GM12878 (cell line): ENCODE measurements at regions not wholly inside any gene's neighbourhood (a gene's known extent, or its start where the extent isn't known, plus 50 kb on each side); places are given as distances from the start of the nearest gene placed in this dataset.

Experiments
- ATAC-seq: fragments of 200-7000 bp; cut with Tn5 transposase; 3 replicates; pipeline ENCODE4 v1.9.1; 2020; ENCODE audit warnings: mild to moderate bottlenecking, moderate library complexity
- BruUV-seq: library from RNA; stranded (reverse); fragments of 400-500 nt; replicated peaks from 2 replicates; lab custom pipeline; 2021; lab: Mats Ljungman, UMichigan
- CTCF ChIA-PET: fragments of 300-600 bp; sonication (Branson Sonifier 250); formaldehyde crosslinking; extraction: SDS; loops from one replicate; lab custom pipeline; 2021; ENCODE audit warnings: inconsistent platforms; lab: Yijun Ruan, JAX
- POLR2A ChIA-PET: fragments of 350-600 bp; formaldehyde crosslinking; extraction: SDS; loops from one replicate; lab custom pipeline; 2021; ENCODE audit warnings: inconsistent platforms; lab: Charles Lee
- RAD21 ChIA-PET: fragments of 300-600 bp; sonication (Branson Sonifier 250); formaldehyde crosslinking; loops from one replicate; lab custom pipeline; 2023; ENCODE audit warnings: antibody characterized with exemption; ENCODE audit not compliant: unreplicated experiment; lab: Charles Lee
- SMC1A ChIA-PET: fragments of 300-600 bp; sonication (Branson Sonifier 250); formaldehyde crosslinking; loops from one replicate; lab custom pipeline; 2023; ENCODE audit not compliant: unreplicated experiment, uncharacterized antibody; lab: Charles Lee
- DNase-seq: peaks from one replicate; pipeline ENCODE4 v3.0.0-alpha.2; 2011; ENCODE audit warnings: low read depth, low spot score
- FAIRE-seq: peaks from 3 replicates; lab custom pipeline; 2011; peaks lifted over from hg19 to GRCh38; lab: Jason Lieb, UNC
- H2AFZ ChIP-seq: 2 replicates; pipeline ENCODE4 v1.6.0; 2011; ENCODE audit warnings: low read depth, low read length, control low read depth; ENCODE audit not compliant: control insufficient read depth
- H3K27ac ChIP-seq: 2 replicates; pipeline ENCODE4 v1.5.1; 2011; ENCODE audit warnings: control low read depth; ENCODE audit not compliant: control insufficient read depth, insufficient read depth
- H3K27me3 ChIP-seq, 2 experiments: replicated peaks in 1 of 2; 2 replicates each; pipeline versions ENCODE4 v1.6.0 to v1.6.1; 2011; ENCODE audit warnings: low read length in 1 of 2; ENCODE audit not compliant: control insufficient read depth in 2 of 2, insufficient read depth in 2 of 2
- H3K36me3 ChIP-seq, 2 experiments: 2 replicates each; pipeline ENCODE4 v1.5.1; 2011; ENCODE audit warnings: low read length in 1 of 2; ENCODE audit not compliant: control insufficient read depth in 2 of 2, insufficient read depth in 2 of 2
- H3K4me1 ChIP-seq: 2 replicates; pipeline ENCODE4 v1.6.1; 2011; ENCODE audit warnings: mild to moderate bottlenecking, low read length, moderate library complexity, mixed read lengths; ENCODE audit not compliant: control insufficient read depth, insufficient read depth
- H3K4me2 ChIP-seq: 2 replicates; pipeline ENCODE4 v1.6.0; 2011; ENCODE audit warnings: control low read depth; ENCODE audit not compliant: control insufficient read depth, insufficient read depth
- H3K4me3 ChIP-seq: fragments of 200-600 bp; sonication (generic); 2 replicates; pipeline ENCODE4 v1.5.1; 2016
- H3K79me2 ChIP-seq: 2 replicates; pipeline ENCODE4 v1.6.0; 2011; ENCODE audit warnings: low read length; ENCODE audit not compliant: control insufficient read depth, insufficient read depth
- H3K9ac ChIP-seq: 2 replicates; pipeline ENCODE4 v1.8.0; 2011; ENCODE audit warnings: low read length, control low read depth, mixed read lengths; ENCODE audit not compliant: control insufficient read depth, insufficient read depth
- H3K9me3 ChIP-seq: replicated peaks from 3 replicates; pipeline ENCODE4 v1.5.1; 2011; ENCODE audit warnings: mild to moderate bottlenecking, low read length; ENCODE audit not compliant: control insufficient read depth, insufficient read depth
- H4K20me1 ChIP-seq: 2 replicates; pipeline ENCODE4 v1.6.0; 2011; ENCODE audit not compliant: control insufficient read depth, insufficient read depth
- EED ChIP-seq: sonication (generic); IDR thresholded peaks from 2 replicates; pipeline ENCODE4 v1.6.1; 2016; ENCODE audit warnings: antibody characterized with exemption, low read depth
- RBBP5 ChIP-seq: fragments of 200-600 bp; sonication (generic); conservative IDR thresholded peaks from 2 replicates; pipeline ENCODE4 v1.6.1; 2016
- ZNF592 ChIP-seq: fragments of 450-650 bp; IDR thresholded peaks from 2 replicates; pipeline ENCODE4 v1.6.1; 2017; ENCODE audit warnings: mild to moderate bottlenecking, moderate library complexity
- in situ Hi-C: fragments of 300-500 bp; cut with MboI; formaldehyde crosslinking; loops from 9 replicates; pipeline ENCODE4 v1.14.3; 2018; ENCODE audit warnings: mixed read lengths
- intact Hi-C: fragments of 100-400 bp; cut with micrococcal nuclease; formaldehyde crosslinking; loops from one replicate; pipeline ENCODE4 v1.14.2; 2022; ENCODE audit not compliant: unreplicated experiment

- no peak for TF ChIP-seq ZNF592
- TF ChIP-seq EED, result no peak
- TF ChIP-seq, all 136 proteins: peak for 0
Measured at GRCh38 chr12:58775396-58775795, 144.9 kb downstream of the LRIG3 start (continued).

GRCh38 chr12:58776144-58776543, 144.2 kb downstream of the LRIG3 start:
- in situ Hi-C loops, result no loop called here
- Histone ChIP-seq H4K20me1 (no peaks in the 10 kb centered on the region), H3K27ac (no peak overlapping the region), H2AFZ (no peak overlapping the region), H3K79me2 (no peaks in the 10 kb centered on the region), H3K27me3 (no peaks in the 10 kb centered on the region), H3K9ac (no peak overlapping the region), H3K4me2 (no peak overlapping the region), H3K4me1 (no peaks in the 10 kb centered on the region), H3K4me3 (no peak overlapping the region), H3K36me3 (no peaks in the 10 kb centered on the region), H3K9me3 (no peaks in the 10 kb centered on the region)
- TF ChIP-seq RBBP5, result no peak
- intact Hi-C loops, result no loop called here
- FAIRE-seq (no peak), DNase-seq (no peak), ATAC-seq (no peak)
- no TSS peak for BruUV-seq
- CTCF ChIA-PET, result no interaction called here
- POLR2A ChIA-PET, result no interaction called here
- SMC1A ChIA-PET, result no interaction called here
- RAD21 ChIA-PET, result no interaction called here
